Neural cell (in vitro differentiated cells): ENCODE measurements at regions not wholly inside any gene's neighbourhood (a gene's known extent, or its start where the extent isn't known, plus 50 kb on each side); places are given as distances from the start of the nearest gene placed in this dataset.

Experiments
- H2AFZ ChIP-seq: fragments of 200-600, 300-800 bp; sonication (generic), shearing (Covaris generic); 2 replicates; pipeline ENCODE4 v1.6.0; 2014; ENCODE audit warnings: low read depth, mild to moderate bottlenecking, antibody characterized with exemption, low read length, moderate library complexity
- H3F3A ChIP-seq: fragments of 200-600 bp; shearing (Covaris generic); 2 replicates; pipeline ENCODE4 v1.6.1; 2016; ENCODE audit warnings: mild to moderate bottlenecking, moderate library complexity, mixed read lengths, antibody characterized with exemption, low read length; ENCODE audit not compliant: insufficient read depth, poor library complexity, severe bottlenecking
- H3K27ac ChIP-seq: fragments of 200-600, 300-800 bp; sonication (generic), shearing (Covaris generic); 2 replicates; pipeline ENCODE4 v1.5.1; 2014; ENCODE audit warnings: mild to moderate bottlenecking, low read length, moderate library complexity
- H3K27me3 ChIP-seq: fragments of 300-800, 200-600 bp; sonication (generic), shearing (Covaris generic); 2 replicates; pipeline ENCODE4 v1.6.0; 2014; ENCODE audit warnings: mild to moderate bottlenecking, low read depth, low read length, moderate library complexity; ENCODE audit not compliant: insufficient read depth
- H3K36me3 ChIP-seq: fragments of 300-800, 200-600 bp; sonication (generic), shearing (Covaris generic); 2 replicates; pipeline ENCODE4 v1.5.1; 2014; ENCODE audit warnings: mild to moderate bottlenecking, antibody characterized with exemption, low read length, moderate library complexity; ENCODE audit not compliant: insufficient read depth
- H3K4me2 ChIP-seq: fragments of 300-800, 200-600 bp; sonication (generic), shearing (Covaris generic); 2 replicates; pipeline ENCODE4 v1.6.0; 2014; ENCODE audit warnings: mild to moderate bottlenecking, low read length
- H3K4me3 ChIP-seq: fragments of 300-800, 200-600 bp; sonication (generic), shearing (Covaris generic); 2 replicates; pipeline ENCODE4 v1.5.1; 2014; ENCODE audit warnings: mild to moderate bottlenecking, low read length, moderate library complexity
- H3K79me2 ChIP-seq: fragments of 200-600 bp; shearing (Covaris generic); replicated peaks from 2 replicates; pipeline ENCODE4 v1.6.0; 2014; ENCODE audit warnings: mild to moderate bottlenecking, low read length, moderate library complexity; ENCODE audit not compliant: insufficient read depth
- H3K9ac ChIP-seq: fragments of 300-800, 200-600 bp; sonication (generic), shearing (Covaris generic); 2 replicates; pipeline ENCODE4 v1.6.1; 2016; ENCODE audit warnings: mild to moderate bottlenecking, low read length, mixed read lengths
- H3K9me2 ChIP-seq: fragments of 200-600 bp; shearing (Covaris generic); 2 replicates; pipeline ENCODE4 v1.6.1; 2016; ENCODE audit warnings: mild to moderate bottlenecking, low read length, mixed read lengths; ENCODE audit not compliant: insufficient read depth
- H3K9me3 ChIP-seq: fragments of 200-600, 300-800 bp; sonication (generic), shearing (Covaris generic); 2 replicates; pipeline ENCODE4 v1.6.1; 2016; ENCODE audit warnings: mild to moderate bottlenecking, mixed run types, low read length, moderate library complexity, mixed read lengths
- H4K20me1 ChIP-seq: fragments of 200-600 bp; shearing (Covaris generic); 2 replicates; pipeline ENCODE4 v1.6.1; 2016; ENCODE audit warnings: mild to moderate bottlenecking, mixed run types; ENCODE audit not compliant: insufficient read depth
- CTCF ChIP-seq: fragments of 450-650 bp; IDR thresholded peaks from 2 replicates; pipeline ENCODE4 v1.5.1; 2014; ENCODE audit warnings: antibody characterized with exemption, mild to moderate bottlenecking, moderate library complexity; ENCODE audit not compliant: poor library complexity, severe bottlenecking
- EP300 ChIP-seq: fragments of 450-650 bp; conservative IDR thresholded peaks from 2 replicates; pipeline ENCODE4 v1.6.1; 2014; ENCODE audit warnings: antibody characterized with exemption, mild to moderate bottlenecking, moderate library complexity; ENCODE audit not compliant: poor library complexity, severe bottlenecking
- EZH2 ChIP-seq: fragments of 200-600, 300-800 bp; shearing (Covaris generic), sonication (generic); IDR thresholded peaks from 2 replicates; pipeline ENCODE4 v1.6.1; 2014; ENCODE audit warnings: antibody characterized with exemption, low read length, borderline replicate concordance, mild to moderate bottlenecking; ENCODE audit not compliant: insufficient read depth, poor library complexity, severe bottlenecking
- MXI1 ChIP-seq: fragments of 450-650 bp; conservative IDR thresholded peaks from 2 replicates; pipeline ENCODE4 v1.6.1; 2014; ENCODE audit warnings: antibody characterized with exemption, mild to moderate bottlenecking; ENCODE audit not compliant: poor library complexity, severe bottlenecking
- POLR2AphosphoS5 ChIP-seq: IDR thresholded peaks from 2 replicates; pipeline ENCODE4 v1.6.1; 2012
- RAD21 ChIP-seq: fragments of 450-650 bp; conservative IDR thresholded peaks from 2 replicates; pipeline ENCODE4 v1.6.1; 2014; ENCODE audit warnings: antibody characterized with exemption, mild to moderate bottlenecking, moderate library complexity
- REST ChIP-seq: IDR thresholded peaks from 2 replicates; pipeline ENCODE4 v1.6.1; 2012; ENCODE audit warnings: borderline replicate concordance
- SMC3 ChIP-seq: fragments of 450-650 bp; conservative IDR thresholded peaks from 2 replicates; pipeline ENCODE4 v1.6.1; 2014; ENCODE audit warnings: antibody characterized with exemption, mild to moderate bottlenecking, moderate library complexity; ENCODE audit not compliant: poor library complexity
- TAF1 ChIP-seq: IDR thresholded peaks from 2 replicates; pipeline ENCODE4 v1.6.1; 2012; ENCODE audit warnings: low read depth

GRCh38 chr18:73621091-73621490, 526.5 kb downstream of the FBXO15 start:
- Histone ChIP-seq H3K79me2 (no peaks in the 10 kb centered on the region), H3F3A (no peaks in the 10 kb centered on the region), H3K27me3 (no peaks in the 10 kb centered on the region), H3K9me2 (no peaks in the 10 kb centered on the region), H3K4me2 (no peak overlapping the region), H3K9me3 (no peaks in the 10 kb centered on the region), H2AFZ (no peak overlapping the region), H3K9ac (no peak overlapping the region), H3K4me3 (no peak overlapping the region), H3K27ac (no peak overlapping the region), H4K20me1 (no peaks in the 10 kb centered on the region), H3K36me3 (no peaks in the 10 kb centered on the region)
- no peak for TF ChIP-seq EP300
- no peak for TF ChIP-seq CTCF
- TF ChIP-seq MXI1, result no peak
- no peak for TF ChIP-seq SMC3
- TF ChIP-seq POLR2AphosphoS5, result no peak
- no peak for TF ChIP-seq REST
- TF ChIP-seq EZH2, result no peak
- no peak for TF ChIP-seq RAD21
- TF ChIP-seq TAF1, result no peak

GRCh38 chr18:73617981-73618380, 529.7 kb downstream of the FBXO15 start:
- H4K20me1 ChIP-seq, result no peaks in the 10 kb centered on the region
- no peaks in the 10 kb centered on the region for H3K27me3 ChIP-seq

More at GRCh38 chr18:73617981-73618380, 529.7 kb downstream of the FBXO15 start:
- no peaks in the 10 kb centered on the region for H3K9me2 ChIP-seq
- no peaks in the 10 kb centered on the region for H3K9me3 ChIP-seq
- no peak overlapping the region for H3K9ac ChIP-seq
- no peak overlapping the region for H2AFZ ChIP-seq
- no peaks in the 10 kb centered on the region for H3K79me2 ChIP-seq
- no peak for TF ChIP-seq RAD21
- no peak for TF ChIP-seq POLR2AphosphoS5
- TF ChIP-seq SMC3, result no peak
- no peak for TF ChIP-seq TAF1
- no peak for TF ChIP-seq EP300
- no peak for TF ChIP-seq CTCF
- TF ChIP-seq MXI1, result no peak
- no peak for TF ChIP-seq EZH2
- no peak for TF ChIP-seq REST
- H3K4me2 ChIP-seq, result no peak overlapping the region
- no peak overlapping the region for H3K27ac ChIP-seq
- no peaks in the 10 kb centered on the region for H3K36me3 ChIP-seq
- H3K4me3 ChIP-seq, result no peak overlapping the region
- no peaks in the 10 kb centered on the region for H3F3A ChIP-seq
